Gastroesophageal sphincter (tissue), 3 donors: ENCODE measurements at regions not wholly inside any gene's neighbourhood (a gene's known extent, or its start where the extent isn't known, plus 50 kb on each side); places are given as distances from the start of the nearest gene placed in this dataset.

ENCODE experiments used
- CTCF ChIP-seq, 4 experiments: fragments of 200-600 bp in 2 of 4; fragments of 450-650 bp in 2 of 4; sonication (generic) in 1 of 4; IDR thresholded peaks; one replicate each; pipeline ENCODE4 v1.5.1; 2017 to 2019; ENCODE audit warnings: antibody characterized with exemption in 4 of 4, mild to moderate bottlenecking in 2 of 4, moderate library complexity in 2 of 4
- POLR2A ChIP-seq, 2 donors: fragments of 450-650 bp; IDR thresholded peaks; one replicate each; pipeline ENCODE4 v1.6.1; 2017; ENCODE audit warnings: antibody characterized with exemption in 2 of 2, mild to moderate bottlenecking in 2 of 2, moderate library complexity in 1 of 2
- POLR2AphosphoS5 ChIP-seq: sonication (generic); formaldehyde crosslinking; IDR thresholded peaks from one replicate; pipeline ENCODE4 v1.6.1; 2017; ENCODE audit warnings: antibody characterized with exemption

- TF ChIP-seq CTCF (IDR thresholded peaks at IDR 0.05), result no peak
- no peak for TF ChIP-seq POLR2A (IDR thresholded peaks at IDR 0.05)
- TF ChIP-seq POLR2AphosphoS5, result no peak
Measured at GRCh38 chr12:70008944-70009343, 183.9 kb downstream of the MYRFL start.
